C1 segment of cervical spinal cord (tissue), 14 donors: ENCODE measurements at regions not wholly inside any gene's neighbourhood (a gene's known extent, or its start where the extent isn't known, plus 50 kb on each side); places are given as distances from the start of the nearest gene placed in this dataset.
A peak's percentile ranks its signal among the peaks of the same experiment; 100 is the strongest.

Experiments
- DNase-seq, 14 donors: peaks; one replicate each; lab custom pipeline; 2025; lab: John Stamatoyannopoulos, UW

- DNase-seq: peak in 8 of 14 donors; percentile 1 to 62 (median 12)
Measured at GRCh38 chr7:42493436-42494198, 256.6 kb upstream of the GLI3 start.

GRCh38 chr7:42492920-42493319, 255.9 kb upstream of the GLI3 start:
- DNase-seq: no peak

GRCh38 chr7:42491106-42491505, 254.1 kb upstream of the GLI3 start:
- no peak for DNase-seq

- DNase-seq: no peak
Measured at GRCh38 chr7:42489299-42489698, 252.3 kb upstream of the GLI3 start.

- DNase-seq: no peak
Measured at GRCh38 chr7:42485301-42485766, 248.3 kb upstream of the GLI3 start.

- DNase-seq: no peak
Measured at GRCh38 chr7:42483886-42484285, 246.9 kb upstream of the GLI3 start.

- DNase-seq: no peak
Measured at GRCh38 chr7:42479816-42480633, 243.0 kb upstream of the GLI3 start.

GRCh38 chr7:42479452-42479815, 242.4 kb upstream of the GLI3 start:
- no peak for DNase-seq

GRCh38 chr7:42478717-42479116, 241.7 kb upstream of the GLI3 start:
- no peak for DNase-seq

- no peak for DNase-seq
Measured at GRCh38 chr7:42476255-42476654, 239.2 kb upstream of the GLI3 start.

GRCh38 chr7:42475082-42475481, 238.1 kb upstream of the GLI3 start:
- DNase-seq: no peak

- DNase-seq: no peak
Measured at GRCh38 chr7:42473099-42473498, 236.1 kb upstream of the GLI3 start.

GRCh38 chr7:42471573-42472174, 234.7 kb upstream of the GLI3 start:
- no peak for DNase-seq

- no peak for DNase-seq
Measured at GRCh38 chr7:42469341-42469740, 232.3 kb upstream of the GLI3 start.

GRCh38 chr7:42468471-42468870, 231.5 kb upstream of the GLI3 start:
- DNase-seq: no peak

GRCh38 chr7:42461537-42461936, 224.5 kb upstream of the GLI3 start:
- no peak for DNase-seq

GRCh38 chr7:42460933-42461332, 223.9 kb upstream of the GLI3 start:
- DNase-seq: no peak

- DNase-seq: no peak
Measured at GRCh38 chr7:42460148-42460547, 223.1 kb upstream of the GLI3 start.

- DNase-seq: no peak
Measured at GRCh38 chr7:42457663-42458062, 220.7 kb upstream of the GLI3 start.

GRCh38 chr7:42456756-42457276, 219.8 kb upstream of the GLI3 start:
- DNase-seq: no peak

- no peak for DNase-seq
Measured at GRCh38 chr7:42456267-42456666, 219.3 kb upstream of the GLI3 start.

- no peak for DNase-seq
Measured at GRCh38 chr7:42453931-42454361, 216.9 kb upstream of the GLI3 start.
